Fibroblast of villous mesenchyme (primary cell): ENCODE measurements at regions not wholly inside any gene's neighbourhood (a gene's known extent, or its start where the extent isn't known, plus 50 kb on each side); places are given as distances from the start of the nearest gene placed in this dataset.

Experiments
- DNase-seq: peaks from one replicate; pipeline ENCODE4 v3.0.0-alpha.2; 2010; ENCODE audit warnings: low read depth
- H3K4me3 ChIP-seq: 2 replicates; pipeline ENCODE4 v1.5.1; 2011; ENCODE audit warnings: low read depth, mild to moderate bottlenecking, low read length
- CTCF ChIP-seq: IDR thresholded peaks from 2 replicates; pipeline ENCODE4 v1.5.1; 2012; ENCODE audit warnings: low read depth, mild to moderate bottlenecking, low read length; ENCODE audit not compliant: insufficient read depth

GRCh38 chr13:99854366-99854765, 117.2 kb downstream of the ZIC5 start:
- DNase-seq = no peak
- no peak for TF ChIP-seq CTCF
- no peak overlapping the region for H3K4me3 ChIP-seq

GRCh38 chr13:99847318-99847750, 124.2 kb downstream of the ZIC5 start:
- DNase-seq = no peak

GRCh38 chr13:99845161-99845874, 126.2 kb downstream of the ZIC5 start:
- no peak for TF ChIP-seq CTCF
- H3K4me3 ChIP-seq = no peak overlapping the region
- no peak for DNase-seq

More at GRCh38 chr13:99847318-99847750, 124.2 kb downstream of the ZIC5 start:
- no peak for TF ChIP-seq CTCF
- no peak overlapping the region for H3K4me3 ChIP-seq

DNA sequence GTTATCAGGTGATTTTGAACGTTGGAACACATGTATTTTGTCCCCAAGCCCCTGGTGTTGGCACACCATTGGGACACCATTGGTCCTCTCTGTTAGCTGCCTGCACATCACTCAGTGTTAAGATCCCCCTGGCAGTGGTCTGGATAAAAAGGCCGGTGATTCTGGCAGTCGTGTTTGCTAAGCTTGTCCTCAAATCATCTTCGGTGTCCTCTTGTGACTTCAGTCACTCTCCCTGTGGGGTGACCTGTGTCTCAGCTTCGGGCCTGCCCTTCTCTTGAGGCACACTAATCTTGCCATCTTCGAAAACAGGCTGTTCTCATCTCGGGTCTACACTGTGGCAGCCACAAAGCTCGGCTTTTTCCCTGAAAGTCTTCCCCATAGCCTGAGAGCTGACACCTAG, 127.1 kb downstream of the ZIC5 start:
- DNase-seq = no peak
- H3K4me3 ChIP-seq = no peak overlapping the region
- TF ChIP-seq CTCF = no peak

GRCh38 chr13:99843872-99844271, 127.7 kb downstream of the ZIC5 start:
- no peak for DNase-seq
- TF ChIP-seq CTCF = no peak
- no peak overlapping the region for H3K4me3 ChIP-seq

- no peak for TF ChIP-seq CTCF
- no peak for DNase-seq
- H3K4me3 ChIP-seq = no peak overlapping the region
These were observed 129.2 kb downstream of the ZIC5 start for GRCh38 chr13:99842405-99842804.

DNA sequence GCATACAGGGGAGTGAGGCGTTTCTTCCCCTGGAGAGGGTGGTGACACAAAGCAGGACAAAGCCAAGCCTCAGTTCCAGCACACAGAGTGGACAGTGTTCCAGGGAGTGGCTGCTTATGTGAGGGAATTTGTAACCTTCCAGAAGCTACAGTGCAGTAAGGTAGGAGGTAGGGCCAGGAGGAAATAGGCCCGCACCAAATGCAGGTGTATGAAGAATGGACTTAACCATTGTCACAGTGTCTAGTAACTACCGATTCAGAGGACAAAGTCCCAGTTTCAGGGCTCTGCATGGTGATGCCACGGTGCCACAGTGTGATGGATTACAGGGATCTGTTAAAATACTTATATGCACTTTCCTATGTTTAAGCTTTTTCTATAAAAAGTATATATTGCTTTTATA, 135.3 kb downstream of the ZIC5 start:
- TF ChIP-seq CTCF = no peak
- H3K4me3 ChIP-seq = no peak overlapping the region
- DNase-seq = no peak
